GM12878 (cell line): ENCODE measurements at regions not wholly inside any gene's neighbourhood (a gene's known extent, or its start where the extent isn't known, plus 50 kb on each side); places are given as distances from the start of the nearest gene placed in this dataset.

Experiments
- ATF2 ChIP-seq: IDR thresholded peaks from 2 replicates; pipeline ENCODE4 v1.6.1; 2012; ENCODE audit warnings: low read length, inconsistent platforms
- CTCF ChIP-seq, 3 experiments: IDR thresholded peaks in 2 of 3; conservative IDR thresholded peaks in 1 of 3; 2 replicates each; pipeline ENCODE4 v1.5.1; 2011; ENCODE audit warnings: low read depth in 3 of 3, low read length in 3 of 3, mild to moderate bottlenecking in 3 of 3, control low read depth in 2 of 3, moderate library complexity in 2 of 3, inconsistent platforms in 1 of 3, mixed read lengths in 1 of 3; ENCODE audit not compliant: control insufficient read depth in 2 of 3, insufficient read depth in 1 of 3; ENCODE audit errors: extremely low read depth in 1 of 3
- GABPA ChIP-seq: IDR thresholded peaks from 2 replicates; pipeline ENCODE4 v1.6.1; 2014; ENCODE audit warnings: antibody characterized with exemption, low read depth, mild to moderate bottlenecking, inconsistent platforms
- KLF5 ChIP-seq: fragments of 450-650 bp; IDR thresholded peaks from 2 replicates; pipeline ENCODE4 v1.6.1; 2014; ENCODE audit warnings: mild to moderate bottlenecking; ENCODE audit not compliant: partially characterized antibody
- MYC ChIP-seq: IDR thresholded peaks from 2 replicates; pipeline ENCODE4 v1.6.1; 2011; ENCODE audit warnings: mild to moderate bottlenecking, low read length, moderate library complexity, inconsistent platforms; ENCODE audit not compliant: insufficient read depth, insufficient replicate concordance, insufficient read length, severe bottlenecking
- RFX5 ChIP-seq: IDR thresholded peaks from 2 replicates; pipeline ENCODE4 v1.6.1; 2011; ENCODE audit warnings: low read depth, low read length, improper control_type of control experiment
- SP1 ChIP-seq: IDR thresholded peaks from one replicate; pipeline ENCODE4 v1.6.1; 2011; ENCODE audit warnings: low read depth, low read length
- SUZ12 ChIP-seq: fragments of 200-600 bp; sonication (generic); IDR thresholded peaks from one replicate; pipeline ENCODE4 v1.6.1; 2018; ENCODE audit warnings: antibody characterized with exemption, mild to moderate bottlenecking; ENCODE audit not compliant: unreplicated experiment
- ZNF217 ChIP-seq: fragments of 450-650 bp; IDR thresholded peaks from 2 replicates; pipeline ENCODE4 v1.6.1; 2017; ENCODE audit warnings: antibody characterized with exemption, mild to moderate bottlenecking
- TF ChIP-seq, protein P1 (sequence below): fragments of 450-650 bp; formaldehyde crosslinking; IDR thresholded peaks from 2 replicates; pipeline ENCODE4 v1.4.0; 2020; ENCODE audit warnings: mild to moderate bottlenecking, moderate library complexity

DNA sequence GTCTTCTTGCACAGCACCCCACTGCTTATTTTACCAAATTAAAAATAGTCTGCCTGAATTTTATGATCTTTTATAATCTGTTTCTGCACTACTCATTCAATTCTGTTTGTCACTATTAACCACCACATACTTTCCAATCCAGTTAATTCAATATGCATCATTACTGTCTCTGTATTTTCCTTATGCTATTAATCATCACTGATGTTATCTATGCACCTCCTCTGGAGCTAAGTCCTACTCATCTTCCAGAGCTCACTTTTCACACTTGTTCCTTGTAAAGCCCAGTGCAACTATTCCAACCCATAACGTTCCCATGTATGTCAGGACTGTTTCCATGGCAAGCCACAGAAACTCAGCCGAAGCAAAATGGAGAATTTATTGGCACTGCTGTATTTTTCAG is 713.6 kb downstream of the PLCL1 start:
- TF ChIP-seq GABPA, result no peak
- TF ChIP-seq KLF5, result no peak
- no peak for TF ChIP-seq RFX5
- TF ChIP-seq SUZ12, result no peak
- no peak for TF ChIP-seq SP1
- TF ChIP-seq, protein P1, sequence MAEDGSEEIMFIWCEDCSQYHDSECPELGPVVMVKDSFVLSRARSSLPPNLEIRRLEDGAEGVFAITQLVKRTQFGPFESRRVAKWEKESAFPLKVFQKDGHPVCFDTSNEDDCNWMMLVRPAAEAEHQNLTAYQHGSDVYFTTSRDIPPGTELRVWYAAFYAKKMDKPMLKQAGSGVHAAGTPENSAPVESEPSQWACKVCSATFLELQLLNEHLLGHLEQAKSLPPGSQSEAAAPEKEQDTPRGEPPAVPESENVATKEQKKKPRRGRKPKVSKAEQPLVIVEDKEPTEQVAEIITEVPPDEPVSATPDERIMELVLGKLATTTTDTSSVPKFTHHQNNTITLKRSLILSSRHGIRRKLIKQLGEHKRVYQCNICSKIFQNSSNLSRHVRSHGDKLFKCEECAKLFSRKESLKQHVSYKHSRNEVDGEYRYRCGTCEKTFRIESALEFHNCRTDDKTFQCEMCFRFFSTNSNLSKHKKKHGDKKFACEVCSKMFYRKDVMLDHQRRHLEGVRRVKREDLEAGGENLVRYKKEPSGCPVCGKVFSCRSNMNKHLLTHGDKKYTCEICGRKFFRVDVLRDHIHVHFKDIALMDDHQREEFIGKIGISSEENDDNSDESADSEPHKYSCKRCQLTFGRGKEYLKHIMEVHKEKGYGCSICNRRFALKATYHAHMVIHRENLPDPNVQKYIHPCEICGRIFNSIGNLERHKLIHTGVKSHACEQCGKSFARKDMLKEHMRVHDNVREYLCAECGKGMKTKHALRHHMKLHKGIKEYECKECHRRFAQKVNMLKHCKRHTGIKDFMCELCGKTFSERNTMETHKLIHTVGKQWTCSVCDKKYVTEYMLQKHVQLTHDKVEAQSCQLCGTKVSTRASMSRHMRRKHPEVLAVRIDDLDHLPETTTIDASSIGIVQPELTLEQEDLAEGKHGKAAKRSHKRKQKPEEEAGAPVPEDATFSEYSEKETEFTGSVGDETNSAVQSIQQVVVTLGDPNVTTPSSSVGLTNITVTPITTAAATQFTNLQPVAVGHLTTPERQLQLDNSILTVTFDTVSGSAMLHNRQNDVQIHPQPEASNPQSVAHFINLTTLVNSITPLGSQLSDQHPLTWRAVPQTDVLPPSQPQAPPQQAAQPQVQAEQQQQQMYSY, result no peak
- no peak for TF ChIP-seq ZNF217
- TF ChIP-seq MYC, result no peak
- TF ChIP-seq ATF2, result no peak
- no peak for TF ChIP-seq CTCF (IDR thresholded peaks at IDR 0.05 in 2 of 3, conservative IDR thresholded peaks at IDR 0.05 in 1 of 3; ENCODE audit: control insufficient read depth in 2 of 3, extremely low read depth in 1 of 3, insufficient read depth in 1 of 3, low read depth in 3 of 3, low read length in 3 of 3)
